Naive thymus-derived CD4-positive, alpha-beta T cell (primary cell): ENCODE measurements at regions not wholly inside any gene's neighbourhood (a gene's known extent, or its start where the extent isn't known, plus 50 kb on each side); places are given as distances from the start of the nearest gene placed in this dataset.
A peak's percentile ranks its signal among the peaks of the same experiment; 100 is the strongest.

Source experiments
- ATAC-seq: fragments of 150-1000 bp; cut with Tn5 transposase; 2 replicates; pipeline ENCODE4 v1.10.0; 2021; ENCODE audit warnings: mild to moderate bottlenecking, moderate library complexity
- CTCF ChIA-PET: fragments of 350-600 bp; sonication (Branson Sonifier 250); formaldehyde crosslinking; loops from one replicate; lab custom pipeline; 2021; ENCODE audit warnings: antibody characterized with exemption; lab: Charles Lee
- POLR2A ChIA-PET: fragments of 350-600 bp; sonication (Branson Sonifier 250); formaldehyde crosslinking; loops from one replicate; lab custom pipeline; 2021; ENCODE audit warnings: antibody characterized with exemption, inconsistent platforms; lab: Charles Lee
- DNase-seq, 9 donors: peaks; one replicate each; pipeline versions ENCODE4 v3.0.0 to v3.0.0-alpha.2; 2020 to 2022; ENCODE audit warnings: mixed read lengths in 1 of 9
- H3K27ac ChIP-seq: one replicate; pipeline ENCODE4 v1.7.0; 2013; ENCODE audit warnings: mild to moderate bottlenecking, low read depth, low read length, moderate library complexity
- H3K27me3 ChIP-seq, 2 donors: one replicate each; pipeline ENCODE4 v1.7.0; 2013; ENCODE audit warnings: low read length in 2 of 2, mild to moderate bottlenecking in 2 of 2, moderate library complexity in 2 of 2; ENCODE audit not compliant: control insufficient read depth in 2 of 2, insufficient read depth in 2 of 2
- H3K36me3 ChIP-seq, 3 experiments: 1 replicate in 2 of 3; 2 replicates in 1 of 3; pipeline ENCODE4 v1.7.0; 2013; ENCODE audit warnings: low read length in 3 of 3, mild to moderate bottlenecking in 3 of 3, moderate library complexity in 1 of 3; ENCODE audit not compliant: insufficient read depth in 3 of 3, control insufficient read depth in 2 of 3
- H3K4me1 ChIP-seq, 2 donors: one replicate each; pipeline ENCODE4 v1.7.0; 2013; ENCODE audit warnings: low read length in 2 of 2, mild to moderate bottlenecking in 2 of 2, moderate library complexity in 1 of 2; ENCODE audit not compliant: control insufficient read depth in 2 of 2, insufficient read depth in 2 of 2
- H3K4me3 ChIP-seq: 2 replicates; pipeline ENCODE4 v1.7.0; 2013; ENCODE audit warnings: mild to moderate bottlenecking, low read length
- H3K9me3 ChIP-seq, 3 experiments: 1 replicate in 2 of 3; 2 replicates in 1 of 3; pipeline ENCODE4 v1.7.0; 2013; ENCODE audit warnings: low read length in 3 of 3; ENCODE audit not compliant: control insufficient read depth in 2 of 3
- H3K27ac Mint-ChIP-seq, 9 donors: one replicate each; pipeline ENCODE4 v1.8.0; 2020 to 2022; ENCODE audit warnings: mixed read lengths in 9 of 9, mild to moderate bottlenecking in 8 of 9, moderate library complexity in 5 of 9, inconsistent platforms in 2 of 9
- H3K27me3 Mint-ChIP-seq, 5 donors: one replicate each; pipeline ENCODE4 v1.8.0; 2021 to 2022; ENCODE audit warnings: mixed read lengths in 5 of 5, mild to moderate bottlenecking in 1 of 5
- H3K36me3 Mint-ChIP-seq, 5 donors: one replicate each; pipeline ENCODE4 v1.8.0; 2020 to 2022; ENCODE audit warnings: mixed read lengths in 5 of 5, mild to moderate bottlenecking in 3 of 5, inconsistent platforms in 1 of 5
- H3K4me1 Mint-ChIP-seq, 7 donors: one replicate each; pipeline ENCODE4 v1.8.0; 2020 to 2022; ENCODE audit warnings: mixed read lengths in 7 of 7, mild to moderate bottlenecking in 3 of 7, inconsistent platforms in 1 of 7
- H3K4me3 Mint-ChIP-seq, 10 donors: one replicate each; pipeline ENCODE4 v1.8.0; 2020 to 2022; ENCODE audit warnings: mild to moderate bottlenecking in 10 of 10, mixed read lengths in 10 of 10, moderate library complexity in 6 of 10, inconsistent platforms in 2 of 10
- H3K9me3 Mint-ChIP-seq, 11 donors: one replicate each; pipeline ENCODE4 v1.8.0; 2020 to 2022; ENCODE audit warnings: mixed read lengths in 11 of 11, mild to moderate bottlenecking in 4 of 11, inconsistent platforms in 1 of 11, moderate library complexity in 1 of 11
- intact Hi-C, 2 donors: fragments of 100-400 bp; cut with micrococcal nuclease; formaldehyde crosslinking; loops; one replicate each; pipeline ENCODE4 v1.15.1; 2023

DNA sequence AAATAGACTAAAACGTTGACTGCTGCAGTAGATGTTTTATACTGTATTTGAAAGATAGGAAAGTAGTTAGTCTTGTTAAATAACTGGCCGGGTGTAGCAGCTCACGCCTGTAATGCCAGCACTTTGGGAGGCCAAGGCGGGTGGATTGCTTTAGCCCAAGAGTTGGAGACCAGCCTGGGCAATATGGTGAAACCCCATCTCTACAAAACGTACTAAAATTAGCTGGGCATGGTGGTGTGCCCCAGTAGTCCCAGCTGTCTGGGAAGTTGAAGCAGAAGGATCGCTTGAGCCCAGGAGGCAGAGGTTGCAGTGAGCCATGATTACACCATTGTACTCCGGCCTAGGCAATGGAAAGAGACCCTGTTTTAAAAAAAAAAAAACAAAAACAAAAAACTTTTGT, 60.5 kb upstream of the ULK4 start:
- CTCF ChIA-PET, result no interaction called here
- Mint-ChIP-seq H3K4me1 (peaks cover 35 to 77% (median 59%) of the 10 kb centered on the region in 7 donors), H3K9me3 (no peaks in the 10 kb centered on the region), H3K36me3 (peaks cover 0 to 8% (median 0%) of the 10 kb centered on the region in 5 donors), H3K4me3 (peak overlapping the region in 1 of 10 donors; percentile 13), H3K27ac (no peak overlapping the region), H3K27me3 (no peaks in the 10 kb centered on the region)
- Histone ChIP-seq H3K4me1 (peaks cover 0 to 13% of the 10 kb centered on the region in 2 donors), H3K4me3 (no peak overlapping the region), H3K27me3 (no peaks in the 10 kb centered on the region), H3K9me3 (no peaks in the 10 kb centered on the region), H3K36me3 (no peaks in the 10 kb centered on the region), H3K27ac (no peak overlapping the region)
- POLR2A ChIA-PET, result interaction anchor here (0.8 kb wide), 1 partner anchor 58 kb away, joined by 3 read pairs; no protein-coding TSS in a partner anchor
- ATAC-seq, result no peak
- intact Hi-C loops, result no loop called here
- DNase-seq, result no peak

DNA sequence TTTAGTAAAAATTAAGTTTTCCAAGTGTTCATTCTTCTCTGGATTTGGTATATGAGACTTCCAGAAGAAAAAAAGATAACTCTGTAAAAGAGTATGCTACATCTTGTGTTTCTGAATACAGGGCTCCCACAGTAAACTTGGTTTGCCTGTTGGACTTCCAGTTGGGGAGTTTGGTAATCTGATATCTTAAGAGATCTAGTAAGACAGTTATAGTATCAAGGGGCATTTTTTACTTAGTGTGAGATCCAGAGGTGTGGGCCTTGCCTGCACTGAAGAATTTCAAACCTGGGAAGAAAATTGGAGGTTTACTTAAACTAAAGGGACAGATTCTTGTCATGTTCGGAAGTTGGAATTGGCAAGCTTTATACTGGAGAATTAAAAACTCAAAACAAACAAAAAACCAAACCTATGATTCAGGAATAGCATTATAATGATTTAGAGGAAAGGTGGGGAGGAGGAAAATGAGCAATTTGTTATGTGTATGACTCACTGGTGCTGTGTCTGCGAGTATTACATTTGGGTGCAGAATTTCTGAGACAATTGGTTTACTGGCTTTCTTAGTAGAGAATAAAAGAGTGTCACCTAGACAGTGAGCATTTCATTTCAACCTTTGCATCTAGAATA, 58.9 kb upstream of the ULK4 start:
- H3K4me1 ChIP-seq, result peaks cover 0 to 13% of the 10 kb centered on the region in 2 donors
- no peaks in the 10 kb centered on the region for H3K27me3 ChIP-seq
- ChIA-PET POLR2A (no interaction called here), CTCF (no interaction called here)
- no peaks in the 10 kb centered on the region for H3K9me3 ChIP-seq
- Mint-ChIP-seq H3K27ac (no peak overlapping the region), H3K36me3 (peaks cover 0 to 8% (median 0%) of the 10 kb centered on the region in 5 donors), H3K27me3 (no peaks in the 10 kb centered on the region), H3K4me1 (peaks cover 36 to 74% (median 64%) of the 10 kb centered on the region in 7 donors), H3K4me3 (no peak overlapping the region), H3K9me3 (no peaks in the 10 kb centered on the region)
- intact Hi-C loops, result no loop called here
- ATAC-seq (no peak), DNase-seq (no peak)
- H3K4me3 ChIP-seq, result no peak overlapping the region
- no peaks in the 10 kb centered on the region for H3K36me3 ChIP-seq
- H3K27ac ChIP-seq, result no peak overlapping the region

DNA sequence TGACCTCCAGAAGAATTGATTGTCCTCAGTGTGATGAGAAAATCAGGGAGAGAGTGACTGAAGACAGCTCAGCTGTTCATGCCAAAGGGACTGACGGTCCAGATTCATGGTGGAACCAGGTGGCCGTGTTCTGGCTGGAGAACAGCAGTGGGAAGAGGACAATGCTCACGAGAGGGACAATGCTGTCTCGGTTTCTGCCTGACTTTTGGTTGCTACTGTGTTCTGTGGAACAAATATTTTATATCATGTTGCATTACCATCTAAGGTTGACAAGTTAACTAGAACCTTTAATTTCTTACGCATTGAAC, 58.0 kb upstream of the ULK4 start:
- no peaks in the 10 kb centered on the region for H3K27me3 ChIP-seq
- H3K9me3 ChIP-seq, result no peaks in the 10 kb centered on the region
- intact Hi-C loops, result loop anchor here (10.0 kb wide), 4 partner anchors 125 to 1565 kb away; partner anchors contain the start of genes RPL14 (in 1 of the 2), VIPR1 (in 1 of the 2) and ZNF621 (in 1 of the 2)
- no peaks in the 10 kb centered on the region for H3K27me3 Mint-ChIP-seq
- no peaks in the 10 kb centered on the region for H3K9me3 Mint-ChIP-seq
- no peak overlapping the region for H3K4me3 Mint-ChIP-seq
- peaks cover 37 to 74% (median 64%) of the 10 kb centered on the region in 7 donors for H3K4me1 Mint-ChIP-seq
- no peak overlapping the region for H3K27ac Mint-ChIP-seq
- ChIA-PET CTCF (no interaction called here), POLR2A (interaction anchor here (1.1 kb wide), 1 partner anchor 821 kb away, joined by 3 read pairs; the partner anchor contains the start of gene CTNNB1)
- H3K36me3 Mint-ChIP-seq, result peaks cover 0 to 10% (median 0%) of the 10 kb centered on the region in 5 donors
- no peaks in the 10 kb centered on the region for H3K36me3 ChIP-seq
- DNase-seq (no peak), ATAC-seq (no peak)
- H3K27ac ChIP-seq, result no peak overlapping the region
- H3K4me1 ChIP-seq, result peaks cover 6 to 15% of the 10 kb centered on the region in 2 donors
- no peak overlapping the region for H3K4me3 ChIP-seq

DNA sequence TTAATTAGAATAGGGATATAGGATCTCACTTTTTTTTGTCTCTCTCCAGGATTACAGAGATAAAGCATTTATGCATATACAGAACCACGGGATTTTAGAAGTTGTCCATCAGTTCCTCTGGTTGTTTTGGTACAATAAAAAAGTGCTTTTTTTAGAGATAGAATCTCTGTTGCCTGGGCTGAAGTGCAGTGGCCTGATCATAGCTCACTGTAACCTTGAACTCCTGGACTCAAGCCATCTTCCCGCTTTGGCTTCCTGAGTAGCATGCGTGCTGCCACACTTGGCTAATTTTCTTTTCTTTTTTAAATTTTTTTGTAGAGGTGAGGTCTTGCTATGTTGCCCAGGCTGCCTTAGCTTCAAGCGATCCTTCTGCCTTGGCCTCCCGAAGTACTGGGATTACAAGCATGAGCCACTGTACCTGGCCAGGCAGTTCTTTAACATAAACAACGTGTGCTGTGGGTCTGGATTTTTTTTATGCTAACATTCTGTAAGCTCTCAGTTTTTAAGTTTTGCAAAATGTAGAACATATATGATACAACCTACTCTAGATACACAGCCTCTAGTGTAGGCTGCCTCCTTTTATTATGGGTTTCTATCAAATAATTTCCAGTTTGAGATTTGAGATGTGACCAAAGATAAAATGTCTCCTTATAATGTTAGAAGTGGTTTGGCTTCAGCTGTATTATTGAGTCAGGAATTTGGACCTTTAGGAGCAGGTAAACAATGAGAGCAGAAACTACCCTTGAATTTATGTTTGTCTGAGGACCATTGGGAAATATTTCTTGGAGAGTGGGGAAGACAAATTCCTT, 57.4 kb upstream of the ULK4 start:
- H3K27me3 ChIP-seq, result no peaks in the 10 kb centered on the region
- no peak overlapping the region for H3K27ac ChIP-seq
- intact Hi-C loops, result loop anchor here (10.0 kb wide), 4 partner anchors 125 to 1565 kb away; partner anchors contain the start of genes RPL14 (in 1 of the 2), VIPR1 (in 1 of the 2) and ZNF621 (in 1 of the 2)
- Mint-ChIP-seq H3K36me3 (peaks cover 0 to 10% (median 0%) of the 10 kb centered on the region in 5 donors), H3K9me3 (no peaks in the 10 kb centered on the region), H3K27ac (peak overlapping the region in 1 of 9 donors; percentile 11), H3K4me3 (no peak overlapping the region), H3K4me1 (peaks cover 36 to 74% (median 64%) of the 10 kb centered on the region in 7 donors), H3K27me3 (no peaks in the 10 kb centered on the region)
- H3K36me3 ChIP-seq, result no peaks in the 10 kb centered on the region
- ChIA-PET CTCF (no interaction called here), POLR2A (interaction anchor here (1.1 kb wide), 1 partner anchor 820 kb away, joined by 3 read pairs; the partner anchor contains the start of gene CTNNB1)
- H3K4me3 ChIP-seq, result no peak overlapping the region
- DNase-seq, result no peak
- no peak for ATAC-seq
- H3K9me3 ChIP-seq, result no peaks in the 10 kb centered on the region
- H3K4me1 ChIP-seq, result peaks cover 10 to 15% of the 10 kb centered on the region in 2 donors

DNA sequence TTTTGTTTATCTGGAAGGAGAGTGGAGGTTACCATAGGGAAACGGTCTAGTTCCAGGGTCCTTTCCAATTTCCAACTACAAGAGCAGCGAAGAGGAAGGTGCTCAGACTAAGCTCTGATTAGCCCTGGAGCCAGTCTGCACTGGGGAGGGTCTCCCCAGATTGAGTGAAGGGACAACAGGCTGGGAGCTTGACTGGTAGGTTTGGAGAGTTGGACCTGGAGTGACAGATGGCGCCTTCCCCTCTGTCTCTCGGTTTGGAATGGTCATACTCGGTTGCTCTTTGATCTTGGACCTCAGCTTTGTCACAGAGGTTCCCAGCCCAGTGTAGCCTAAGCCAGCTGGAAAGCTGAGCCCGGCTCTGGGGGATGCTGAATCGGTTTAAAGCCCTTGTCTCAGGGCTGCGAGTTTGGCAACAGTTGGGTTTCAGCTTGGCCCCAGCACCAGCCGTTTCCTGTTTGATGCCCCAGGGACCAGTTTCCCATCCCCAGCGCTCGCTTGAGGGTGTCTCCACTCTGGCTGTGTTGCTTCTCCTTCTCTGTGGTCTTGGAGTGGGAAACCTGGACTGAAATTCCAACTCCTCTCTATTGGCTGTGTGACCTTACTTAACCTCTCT, 53.1 kb upstream of the ULK4 start:
- Histone ChIP-seq H3K9me3 (no peaks in the 10 kb centered on the region), H3K4me3 (peak overlapping the region; percentile 67), H3K27me3 (no peaks in the 10 kb centered on the region), H3K27ac (peak overlapping the region; percentile 67), H3K36me3 (no peaks in the 10 kb centered on the region), H3K4me1 (peaks cover 10 to 15% of the 10 kb centered on the region in 2 donors)
- H3K27ac Mint-ChIP-seq, result peak overlapping the region; percentile 67 to 92 (median 84)
- H3K4me3 Mint-ChIP-seq, result peak overlapping the region; percentile 84 to 94 (median 92)
- ATAC-seq (no peak), DNase-seq (no peak)
- intact Hi-C loops, result loop anchor here (1.0 to 10.0 kb wide), 9 partner anchors 67 to 1560 kb away; partner anchors contain the start of genes NKTR (in 1 of the 2), RPL14 (in 1 of the 2), VIPR1 (in 1 of the 2) and ZNF621 (in 1 of the 2)
- peaks cover 0 to 4% (median 0%) of the 10 kb centered on the region in 5 donors for H3K36me3 Mint-ChIP-seq
- H3K9me3 Mint-ChIP-seq, result no peaks in the 10 kb centered on the region
- CTCF ChIA-PET, result interaction anchor here (1.2 kb wide), 1 partner anchor 176 kb away, joined by 3 read pairs; no protein-coding TSS in a partner anchor
- POLR2A ChIA-PET, result interaction anchor here (0.7 to 1.7 kb wide), 3 partner anchors 10 to 1706 kb away, joined by 3 to 5 read pairs (median 4); partner anchors contain the start of gene ULK4
- H3K27me3 Mint-ChIP-seq, result no peaks in the 10 kb centered on the region
- H3K4me1 Mint-ChIP-seq, result peaks cover 23 to 52% (median 45%) of the 10 kb centered on the region in 7 donors

DNA sequence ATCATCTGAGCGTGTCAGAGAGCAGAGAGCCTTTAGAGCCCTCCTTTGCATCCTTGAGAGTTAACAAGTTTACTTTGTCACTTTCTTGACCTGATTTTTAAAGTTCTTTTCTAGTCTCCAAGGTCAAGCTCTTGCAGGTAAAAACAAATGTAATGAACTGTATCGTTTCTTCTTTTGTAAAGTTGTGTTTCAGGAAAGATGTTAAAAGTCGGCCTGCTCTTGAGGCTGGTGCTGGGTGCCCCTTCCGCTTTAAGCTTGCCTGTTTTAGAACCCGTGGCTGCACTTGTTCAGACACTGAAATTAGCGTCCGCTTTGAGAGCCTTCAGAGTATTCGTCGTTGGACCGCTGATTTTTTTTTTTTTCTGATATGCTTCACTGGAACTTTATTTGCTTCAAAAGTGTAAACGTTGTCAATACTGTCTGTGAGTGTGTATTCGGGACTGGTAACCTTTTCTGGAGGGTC, 52.6 kb upstream of the ULK4 start:
- Histone ChIP-seq H3K9me3 (no peaks in the 10 kb centered on the region), H3K4me1 (peaks cover 10 to 15% of the 10 kb centered on the region in 2 donors), H3K36me3 (no peaks in the 10 kb centered on the region), H3K27me3 (no peaks in the 10 kb centered on the region), H3K4me3 (peak overlapping the region; percentile 67), H3K27ac (peak overlapping the region; percentile 67)
- Mint-ChIP-seq H3K36me3 (peaks cover 0 to 4% (median 0%) of the 10 kb centered on the region in 5 donors), H3K9me3 (no peaks in the 10 kb centered on the region), H3K27me3 (no peaks in the 10 kb centered on the region), H3K27ac (peak overlapping the region; percentile 67 to 92 (median 84)), H3K4me3 (peak overlapping the region; percentile 84 to 94 (median 92)), H3K4me1 (peaks cover 19 to 48% (median 40%) of the 10 kb centered on the region in 7 donors)
- ChIA-PET POLR2A (interaction anchor here (1.0 to 1.7 kb wide), 2 partner anchors 10 to 1706 kb away, joined by 3 to 5 read pairs; no protein-coding TSS in a partner anchor), CTCF (interaction anchor here (0.6 to 0.7 kb wide), 3 partner anchors 38 to 1817 kb away, joined by 3 to 6 read pairs (median 3); no protein-coding TSS in a partner anchor)
- no peak for ATAC-seq
- DNase-seq, result peak in 1 of 9 donors; percentile 15
- intact Hi-C loops, result loop anchor here (1.0 to 10.0 kb wide), 9 partner anchors 68 to 1560 kb away; partner anchors contain the start of genes NKTR (in 1 of the 2), RPL14 (in 1 of the 2), VIPR1 (in 1 of the 2) and ZNF621 (in 1 of the 2)
